ENCODE measurements at regions not wholly inside any gene's neighbourhood (a gene's known extent, or its start where the extent isn't known, plus 50 kb on each side); places are given as distances from the start of the nearest gene placed in this dataset.

DNA sequence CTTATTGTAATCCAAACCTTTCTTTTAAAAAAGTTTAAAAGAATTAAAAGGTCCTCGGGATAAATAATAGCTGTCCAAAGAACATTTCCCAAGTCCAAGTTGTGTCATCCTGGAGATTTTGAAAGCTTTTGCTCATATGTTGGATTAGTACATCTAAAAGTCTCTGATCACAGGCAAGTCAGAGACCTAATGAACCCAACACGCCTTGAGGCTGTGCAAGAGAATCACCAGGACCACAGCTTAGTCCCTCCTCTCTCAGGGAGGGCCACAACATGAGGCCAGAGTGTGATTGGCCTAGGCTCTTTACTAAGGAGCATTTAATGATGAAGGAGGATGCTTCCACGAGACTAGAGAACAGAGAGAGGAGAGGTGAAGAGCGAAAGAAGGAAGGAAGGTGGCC is 98.7 kb upstream of the OR5AK2 start:
- ChIA-PET POLR2A (no interaction called here), RAD21 (ENCODE audit: unreplicated experiment) (no interaction called here), CTCF (no interaction called here), SMC1A (ENCODE audit: uncharacterized antibody, unreplicated experiment) (no interaction called here)
- H3K4me3 ChIP-seq: no peak overlapping the region
- TF ChIP-seq EZH2 (IDR thresholded peaks at IDR 0.05; ENCODE audit: borderline replicate concordance, control insufficient read depth, low read depth, low read length): no peak
- TF ChIP-seq, protein P1, sequence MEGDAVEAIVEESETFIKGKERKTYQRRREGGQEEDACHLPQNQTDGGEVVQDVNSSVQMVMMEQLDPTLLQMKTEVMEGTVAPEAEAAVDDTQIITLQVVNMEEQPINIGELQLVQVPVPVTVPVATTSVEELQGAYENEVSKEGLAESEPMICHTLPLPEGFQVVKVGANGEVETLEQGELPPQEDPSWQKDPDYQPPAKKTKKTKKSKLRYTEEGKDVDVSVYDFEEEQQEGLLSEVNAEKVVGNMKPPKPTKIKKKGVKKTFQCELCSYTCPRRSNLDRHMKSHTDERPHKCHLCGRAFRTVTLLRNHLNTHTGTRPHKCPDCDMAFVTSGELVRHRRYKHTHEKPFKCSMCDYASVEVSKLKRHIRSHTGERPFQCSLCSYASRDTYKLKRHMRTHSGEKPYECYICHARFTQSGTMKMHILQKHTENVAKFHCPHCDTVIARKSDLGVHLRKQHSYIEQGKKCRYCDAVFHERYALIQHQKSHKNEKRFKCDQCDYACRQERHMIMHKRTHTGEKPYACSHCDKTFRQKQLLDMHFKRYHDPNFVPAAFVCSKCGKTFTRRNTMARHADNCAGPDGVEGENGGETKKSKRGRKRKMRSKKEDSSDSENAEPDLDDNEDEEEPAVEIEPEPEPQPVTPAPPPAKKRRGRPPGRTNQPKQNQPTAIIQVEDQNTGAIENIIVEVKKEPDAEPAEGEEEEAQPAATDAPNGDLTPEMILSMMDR (IDR thresholded peaks at IDR 0.05 in 2 of 3, conservative IDR thresholded peaks at IDR 0.05 in 1 of 3; ENCODE audit: control insufficient read depth in 2 of 3, extremely low read depth in 1 of 3, insufficient read depth in 1 of 3, low read depth in 3 of 3, low read length in 3 of 3): no peak
- no peak for TF ChIP-seq SUZ12 (IDR thresholded peaks at IDR 0.05; ENCODE audit: unreplicated experiment)
- TF ChIP-seq, protein P2, sequence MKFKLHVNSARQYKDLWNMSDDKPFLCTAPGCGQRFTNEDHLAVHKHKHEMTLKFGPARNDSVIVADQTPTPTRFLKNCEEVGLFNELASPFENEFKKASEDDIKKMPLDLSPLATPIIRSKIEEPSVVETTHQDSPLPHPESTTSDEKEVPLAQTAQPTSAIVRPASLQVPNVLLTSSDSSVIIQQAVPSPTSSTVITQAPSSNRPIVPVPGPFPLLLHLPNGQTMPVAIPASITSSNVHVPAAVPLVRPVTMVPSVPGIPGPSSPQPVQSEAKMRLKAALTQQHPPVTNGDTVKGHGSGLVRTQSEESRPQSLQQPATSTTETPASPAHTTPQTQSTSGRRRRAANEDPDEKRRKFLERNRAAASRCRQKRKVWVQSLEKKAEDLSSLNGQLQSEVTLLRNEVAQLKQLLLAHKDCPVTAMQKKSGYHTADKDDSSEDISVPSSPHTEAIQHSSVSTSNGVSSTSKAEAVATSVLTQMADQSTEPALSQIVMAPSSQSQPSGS (IDR thresholded peaks at IDR 0.05; ENCODE audit: low read length): no peak
- TF ChIP-seq FOXM1 (IDR thresholded peaks at IDR 0.05; ENCODE audit: low read depth, low read length): no peak
- TF ChIP-seq BMI1 (IDR thresholded peaks at IDR 0.05; ENCODE audit: borderline replicate concordance): no peak
- TF ChIP-seq CREB1 (IDR thresholded peaks at IDR 0.05; ENCODE audit: low read depth): no peak
- TF ChIP-seq LARP7 (IDR thresholded peaks at IDR 0.05): no peak
- TF ChIP-seq RELA (IDR thresholded peaks at IDR 0.05; ENCODE audit: borderline replicate concordance, partially characterized antibody): no peak
- TF ChIP-seq SPI1 (IDR thresholded peaks at IDR 0.05; ENCODE audit: borderline replicate concordance, insufficient read depth, low read depth, low read length): no peak
- TF ChIP-seq, protein P3, sequence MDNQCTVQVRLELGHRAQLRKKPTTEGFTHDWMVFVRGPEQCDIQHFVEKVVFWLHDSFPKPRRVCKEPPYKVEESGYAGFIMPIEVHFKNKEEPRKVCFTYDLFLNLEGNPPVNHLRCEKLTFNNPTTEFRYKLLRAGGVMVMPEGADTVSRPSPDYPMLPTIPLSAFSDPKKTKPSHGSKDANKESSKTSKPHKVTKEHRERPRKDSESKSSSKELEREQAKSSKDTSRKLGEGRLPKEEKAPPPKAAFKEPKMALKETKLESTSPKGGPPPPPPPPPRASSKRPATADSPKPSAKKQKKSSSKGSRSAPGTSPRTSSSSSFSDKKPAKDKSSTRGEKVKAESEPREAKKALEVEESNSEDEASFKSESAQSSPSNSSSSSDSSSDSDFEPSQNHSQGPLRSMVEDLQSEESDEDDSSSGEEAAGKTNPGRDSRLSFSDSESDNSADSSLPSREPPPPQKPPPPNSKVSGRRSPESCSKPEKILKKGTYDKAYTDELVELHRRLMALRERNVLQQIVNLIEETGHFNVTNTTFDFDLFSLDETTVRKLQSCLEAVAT (IDR thresholded peaks at IDR 0.05): no peak
- TF ChIP-seq SIX5 (IDR thresholded peaks at IDR 0.05; ENCODE audit: low read depth, low read length, severe bottlenecking): no peak
- TF ChIP-seq RCOR1 (conservative IDR thresholded peaks at IDR 0.05; ENCODE audit: low read depth, low read length): no peak
- TF ChIP-seq MTA2 (IDR thresholded peaks at IDR 0.05; ENCODE audit: low read depth): no peak
- TF ChIP-seq TBL1XR1 (IDR thresholded peaks at IDR 0.05; ENCODE audit: low read depth, low read length): no peak
- H2AFZ ChIP-seq (ENCODE audit: control insufficient read depth, low read depth, low read length): no peak overlapping the region
- H3K27me3 ChIP-seq (replicated peaks in 1 of 2; ENCODE audit: control insufficient read depth in 2 of 2, insufficient read depth in 2 of 2, low read length in 1 of 2): no peaks in the 10 kb centered on the region
- no peaks in the 10 kb centered on the region for H3K79me2 ChIP-seq (ENCODE audit: control insufficient read depth, insufficient read depth, low read length)
- no peaks in the 10 kb centered on the region for H3K9me3 ChIP-seq (replicated peaks; ENCODE audit: control insufficient read depth, insufficient read depth, low read length)
- intact Hi-C loops (cut with micrococcal nuclease; ENCODE audit: unreplicated experiment) (no loop called here), in situ Hi-C loops (cut with MboI) (no loop called here)
- H4K20me1 ChIP-seq (ENCODE audit: control insufficient read depth, insufficient read depth): no peaks in the 10 kb centered on the region
- no peak overlapping the region for H3K9ac ChIP-seq (ENCODE audit: control insufficient read depth, insufficient read depth, low read length)
- no peak for DNase-seq (ENCODE audit: low read depth, low spot score)
- H3K4me2 ChIP-seq (ENCODE audit: control insufficient read depth, insufficient read depth): no peak overlapping the region
- no peak for ATAC-seq
- no peak for FAIRE-seq
- 13% methylated on average over 4 of the region's 4 CpGs for WGBS (ENCODE audit: insufficient coverage, insufficient replicate concordance, low lambda C conversion rate, missing lambda C conversion rate)
- no peaks in the 10 kb centered on the region for H3K36me3 ChIP-seq (ENCODE audit: control insufficient read depth in 2 of 2, insufficient read depth in 2 of 2, low read length in 1 of 2)
- no peak overlapping the region for H3K27ac ChIP-seq (ENCODE audit: control insufficient read depth, insufficient read depth)
- BruUV-seq (replicated peaks): no TSS peak
- no peaks in the 10 kb centered on the region for H3K4me1 ChIP-seq (ENCODE audit: control insufficient read depth, insufficient read depth, low read length)

Measured in GM12878 (cell line).